Endodermal cell (in vitro differentiated cells): ENCODE measurements at regions not wholly inside any gene's neighbourhood (a gene's known extent, or its start where the extent isn't known, plus 50 kb on each side); places are given as distances from the start of the nearest gene placed in this dataset.
A peak's percentile ranks its signal among the peaks of the same experiment; 100 is the strongest.

ENCODE experiments used
- DNase-seq: peaks from one replicate; pipeline ENCODE4 v3.0.0-alpha.2; 2017
- H3K27ac ChIP-seq: 2 replicates; pipeline ENCODE4 v1.5.1; 2013; ENCODE audit warnings: mild to moderate bottlenecking, low read depth, low read length, moderate library complexity
- H3K27me3 ChIP-seq: 2 replicates; pipeline ENCODE4 v1.6.1; 2013; ENCODE audit warnings: mild to moderate bottlenecking, low read length, moderate library complexity; ENCODE audit not compliant: insufficient read depth, control insufficient read depth, poor library complexity, severe bottlenecking
- H3K36me3 ChIP-seq: 2 replicates; pipeline ENCODE4 v1.7.0; 2013; ENCODE audit warnings: mild to moderate bottlenecking, low read length, moderate library complexity; ENCODE audit not compliant: control insufficient read depth, insufficient read depth
- H3K4me1 ChIP-seq: one replicate; pipeline ENCODE4 v1.7.0; 2013; ENCODE audit warnings: low read length; ENCODE audit not compliant: control insufficient read depth, insufficient read depth
- H3K4me3 ChIP-seq: 2 replicates; pipeline ENCODE4 v1.5.1; 2013; ENCODE audit warnings: mild to moderate bottlenecking, low read length, moderate library complexity
- H3K9ac ChIP-seq: 2 replicates; pipeline ENCODE4 v1.6.1; 2013; ENCODE audit warnings: mild to moderate bottlenecking, low read length, moderate library complexity; ENCODE audit not compliant: poor library complexity, severe bottlenecking; ENCODE audit errors: extremely low read depth
- H3K9me3 ChIP-seq: 2 replicates; pipeline ENCODE4 v1.6.1; 2013; ENCODE audit warnings: mild to moderate bottlenecking, low read length, moderate library complexity; ENCODE audit not compliant: control insufficient read depth
- H3K27ac Mint-ChIP-seq: 2 replicates; pipeline ENCODE4 v1.8.0; 2020; ENCODE audit warnings: mixed read lengths
- H3K27me3 Mint-ChIP-seq: 2 replicates; pipeline ENCODE4 v1.8.0; 2021; ENCODE audit warnings: mild to moderate bottlenecking, mixed read lengths; ENCODE audit not compliant: insufficient read depth
- H3K36me3 Mint-ChIP-seq: 2 replicates; pipeline ENCODE4 v1.8.0; 2020; ENCODE audit warnings: low read depth, mixed read lengths
- H3K4me1 Mint-ChIP-seq: 2 replicates; pipeline ENCODE4 v1.8.0; 2020; ENCODE audit warnings: mixed read lengths
- H3K4me3 Mint-ChIP-seq: 2 replicates; pipeline ENCODE4 v1.8.0; 2020; ENCODE audit warnings: mild to moderate bottlenecking, moderate library complexity, mixed read lengths
- H3K9me3 Mint-ChIP-seq: 2 replicates; pipeline ENCODE4 v1.8.0; 2020; ENCODE audit warnings: mild to moderate bottlenecking, mixed read lengths
- WGBS, 2 experiments: methylation state at CpG; one replicate each; pipeline versions ENCODE4 v1.1.5 to v1.1.7; 2013; ENCODE audit warnings: missing lambda C conversion rate in 2 of 2, mixed read lengths in 1 of 2; ENCODE audit not compliant: insufficient coverage in 1 of 2, insufficient read length in 1 of 2; 5-methylcytosine and 5-hydroxymethylcytosine counted together
- TF ChIP-seq, protein P1 (sequence below): fragments of 200-600 bp; sonication (generic); conservative IDR thresholded peaks from 2 replicates; pipeline ENCODE4 v1.5.0; 2021; ENCODE audit warnings: antibody characterized with exemption, mild to moderate bottlenecking

DNA sequence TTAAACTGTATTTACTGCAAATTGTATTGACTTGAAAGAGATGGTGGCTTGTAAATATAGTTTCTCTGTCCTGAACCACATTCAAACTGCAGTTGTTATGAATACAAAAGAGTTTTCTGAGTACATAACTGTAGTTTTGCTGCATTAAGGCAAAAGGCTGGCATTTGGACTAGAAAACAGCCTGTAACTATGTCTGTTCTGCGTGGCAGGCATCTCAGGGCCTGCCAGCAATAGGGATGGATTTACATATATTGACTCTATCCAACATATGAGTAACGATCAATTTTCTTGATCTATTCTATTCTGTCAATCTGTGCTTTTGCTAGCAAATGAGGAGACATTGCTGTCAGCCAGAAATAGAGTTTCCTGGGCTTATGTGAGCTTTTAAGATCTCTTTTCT, 174.6 kb downstream of the TMEM26 start:
- H3K9me3 ChIP-seq, result no peaks in the 10 kb centered on the region
- no peaks in the 10 kb centered on the region for H3K4me1 ChIP-seq
- no peak for DNase-seq
- H3K36me3 ChIP-seq, result no peaks in the 10 kb centered on the region
- H3K9ac ChIP-seq, result no peak overlapping the region
- Mint-ChIP-seq H3K9me3 (no peaks in the 10 kb centered on the region), H3K36me3 (no peaks in the 10 kb centered on the region), H3K27ac (no peak overlapping the region), H3K4me3 (no peak overlapping the region), H3K27me3 (no peaks in the 10 kb centered on the region), H3K4me1 (no peaks in the 10 kb centered on the region)
- TF ChIP-seq, protein P1, sequence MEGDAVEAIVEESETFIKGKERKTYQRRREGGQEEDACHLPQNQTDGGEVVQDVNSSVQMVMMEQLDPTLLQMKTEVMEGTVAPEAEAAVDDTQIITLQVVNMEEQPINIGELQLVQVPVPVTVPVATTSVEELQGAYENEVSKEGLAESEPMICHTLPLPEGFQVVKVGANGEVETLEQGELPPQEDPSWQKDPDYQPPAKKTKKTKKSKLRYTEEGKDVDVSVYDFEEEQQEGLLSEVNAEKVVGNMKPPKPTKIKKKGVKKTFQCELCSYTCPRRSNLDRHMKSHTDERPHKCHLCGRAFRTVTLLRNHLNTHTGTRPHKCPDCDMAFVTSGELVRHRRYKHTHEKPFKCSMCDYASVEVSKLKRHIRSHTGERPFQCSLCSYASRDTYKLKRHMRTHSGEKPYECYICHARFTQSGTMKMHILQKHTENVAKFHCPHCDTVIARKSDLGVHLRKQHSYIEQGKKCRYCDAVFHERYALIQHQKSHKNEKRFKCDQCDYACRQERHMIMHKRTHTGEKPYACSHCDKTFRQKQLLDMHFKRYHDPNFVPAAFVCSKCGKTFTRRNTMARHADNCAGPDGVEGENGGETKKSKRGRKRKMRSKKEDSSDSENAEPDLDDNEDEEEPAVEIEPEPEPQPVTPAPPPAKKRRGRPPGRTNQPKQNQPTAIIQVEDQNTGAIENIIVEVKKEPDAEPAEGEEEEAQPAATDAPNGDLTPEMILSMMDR, result no peak
- WGBS, 2 experiments, result 94% methylated on average over 2 of the region's 2 CpGs; no CpG with 5 or more reads in 1 of the 2 experiments
- H3K27ac ChIP-seq, result no peak overlapping the region
- no peak overlapping the region for H3K4me3 ChIP-seq
- no peaks in the 10 kb centered on the region for H3K27me3 ChIP-seq

DNA sequence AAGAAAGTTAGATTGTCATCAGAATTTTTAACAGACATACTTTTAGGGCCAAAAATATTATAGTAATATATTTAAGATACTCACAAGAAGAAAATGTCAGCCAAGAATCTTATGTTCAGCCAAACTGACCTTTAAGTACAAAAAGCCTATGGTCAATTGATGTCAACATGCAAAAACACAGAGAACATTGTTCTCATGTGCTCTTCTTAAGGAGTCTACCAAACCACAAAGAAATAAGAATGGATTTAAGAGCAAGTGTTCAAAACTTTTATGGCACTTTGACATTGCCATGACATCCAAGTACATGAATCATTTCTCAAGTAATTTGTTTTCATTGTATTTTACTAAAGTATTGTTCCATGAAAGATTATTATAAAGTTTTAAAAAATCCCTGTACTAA, 180.4 kb downstream of the TMEM26 start:
- no peak overlapping the region for H3K9ac ChIP-seq

DNA sequence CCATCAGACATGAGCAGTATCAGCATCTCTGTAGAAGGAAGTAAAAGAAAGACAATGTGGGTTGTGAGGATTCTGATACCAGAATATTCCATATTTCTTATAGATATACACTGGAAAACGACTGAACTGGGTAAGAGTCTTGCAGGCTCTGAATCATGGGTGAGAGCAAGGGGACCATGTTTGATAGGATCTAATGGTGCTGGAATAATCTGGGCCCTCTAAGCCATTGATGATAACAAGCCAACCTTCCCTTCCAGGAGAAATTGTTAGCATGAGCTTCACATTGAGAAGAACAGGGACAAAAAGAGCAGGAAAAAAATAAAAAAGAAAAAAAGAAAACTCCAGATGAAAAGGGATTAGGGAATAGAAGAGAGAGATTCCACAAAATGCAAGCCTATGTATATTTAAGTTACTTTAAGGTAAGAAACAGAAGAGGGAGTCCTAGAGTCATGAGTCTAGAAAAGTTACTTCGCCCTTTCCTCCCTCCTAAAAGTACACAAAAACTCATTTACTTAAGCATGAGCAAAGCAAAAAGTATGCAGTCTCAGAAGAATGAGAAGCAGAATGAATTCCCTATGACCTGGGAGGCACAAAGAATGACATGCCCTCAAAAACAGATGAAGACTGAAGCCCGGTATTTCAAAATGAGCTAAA, 181.9 kb downstream of the TMEM26 start:
- TF ChIP-seq, protein P1, result peak; percentile 50
- Histone ChIP-seq H3K36me3 (no peaks in the 10 kb centered on the region), H3K9ac (no peak overlapping the region), H3K27me3 (no peaks in the 10 kb centered on the region), H3K4me3 (no peak overlapping the region), H3K27ac (no peak overlapping the region), H3K9me3 (no peaks in the 10 kb centered on the region), H3K4me1 (no peaks in the 10 kb centered on the region)
- Mint-ChIP-seq H3K9me3 (no peaks in the 10 kb centered on the region), H3K4me1 (peaks cover 3% of the 10 kb centered on the region), H3K27me3 (no peaks in the 10 kb centered on the region), H3K27ac (no peak overlapping the region), H3K36me3 (no peaks in the 10 kb centered on the region), H3K4me3 (no peak overlapping the region)
- WGBS, 2 experiments, result 59 to 83% methylated on average over 1 to 3 of the region's 3 CpGs
- no peak for DNase-seq

More for the DNA sequence above, 180.4 kb downstream of the TMEM26 start:
- no peak overlapping the region for H3K4me3 Mint-ChIP-seq
- Histone ChIP-seq H3K4me1 (no peaks in the 10 kb centered on the region), H3K27ac (no peak overlapping the region), H3K4me3 (no peak overlapping the region), H3K27me3 (no peaks in the 10 kb centered on the region), H3K36me3 (no peaks in the 10 kb centered on the region), H3K9me3 (no peaks in the 10 kb centered on the region)
- no peak for DNase-seq
- H3K27me3 Mint-ChIP-seq, result no peaks in the 10 kb centered on the region
- no peak overlapping the region for H3K27ac Mint-ChIP-seq
- no peaks in the 10 kb centered on the region for H3K36me3 Mint-ChIP-seq
- H3K9me3 Mint-ChIP-seq, result no peaks in the 10 kb centered on the region
- H3K4me1 Mint-ChIP-seq, result peaks cover 3% of the 10 kb centered on the region
- TF ChIP-seq, protein P1, result no peak
